ENCODE measurements at regions not wholly inside any gene's neighbourhood (a gene's known extent, or its start where the extent isn't known, plus 50 kb on each side); places are given as distances from the start of the nearest gene placed in this dataset.

- TF ChIP-seq POLR2A (IDR thresholded peaks at IDR 0.05): no peak
- no peak for TF ChIP-seq CTCF (IDR thresholded peaks at IDR 0.05)
- TF ChIP-seq POLR2AphosphoS5 (IDR thresholded peaks at IDR 0.05): no peak
- no peak for TF ChIP-seq EP300 (IDR thresholded peaks at IDR 0.05)
These were observed 212.8 kb upstream of the CCDC196 start for GRCh38 chr14:66273261-66273832.
